ENCODE measurements at regions not wholly inside any gene's neighbourhood (a gene's known extent, or its start where the extent isn't known, plus 50 kb on each side); places are given as distances from the start of the nearest gene placed in this dataset.

GRCh38 chr10:10923029-10923651, 94.5 kb upstream of the CELF2 start:
- intact Hi-C loops (cut with micrococcal nuclease): no loop called here
- Histone ChIP-seq H3K9ac (ENCODE audit: low read length) (no peak overlapping the region), H2AFZ (ENCODE audit: low read depth, low read length, poor library complexity, severe bottlenecking) (no peak overlapping the region), H3K27me3 (ENCODE audit: insufficient read depth, low read length) (no peaks in the 10 kb centered on the region), H3K27ac (ENCODE audit: low read depth, low read length) (no peak overlapping the region), H3K79me2 (ENCODE audit: insufficient read depth, low read length) (no peaks in the 10 kb centered on the region), H4K20me1 (ENCODE audit: insufficient read depth) (no peaks in the 10 kb centered on the region), H3K36me3 (ENCODE audit: control insufficient read depth in 1 of 2, insufficient read depth in 2 of 2, low read length in 2 of 2) (no peaks in the 10 kb centered on the region), H3K9me3 (ENCODE audit: control insufficient read depth in 1 of 2, insufficient read depth in 1 of 2, low read depth in 1 of 2, low read length in 2 of 2) (peaks cover 0 to 6% of the 10 kb centered on the region in 2 experiments; a peak in 2 of 4 replicates), H3K4me3 (replicated peaks in 1 of 2; ENCODE audit: low read depth in 1 of 2, low read length in 2 of 2) (no peak overlapping the region), H3K4me1 (ENCODE audit: control insufficient read depth in 1 of 2, insufficient read depth in 2 of 2, low read length in 2 of 2) (no peaks in the 10 kb centered on the region), H3K9me2 (ENCODE audit: insufficient read depth) (no peaks in the 10 kb centered on the region), H3K4me2 (ENCODE audit: low read length) (no peak overlapping the region)
- ChIA-PET RAD21 (ENCODE audit: low non-redundant PET in 1 of 2, low total read pairs in 2 of 2, uncharacterized antibody in 2 of 2, unreplicated experiment in 2 of 2) (no interaction called here), POLR2A (no interaction called here), CTCF (no interaction called here)
- BruUV-seq (replicated peaks): no TSS peak
- DNase-seq (ENCODE audit: low read depth, low spot score) (no peak), ATAC-seq (no peak)
- TF ChIP-seq CBX3 (IDR thresholded peaks at IDR 0.05; ENCODE audit: low read depth) (no peak), TCF7L2 (IDR thresholded peaks at IDR 0.05; ENCODE audit: borderline replicate concordance, extremely low read depth, insufficient read depth, insufficient read length) (peak; percentile 84)
- TF ChIP-seq, protein P1, sequence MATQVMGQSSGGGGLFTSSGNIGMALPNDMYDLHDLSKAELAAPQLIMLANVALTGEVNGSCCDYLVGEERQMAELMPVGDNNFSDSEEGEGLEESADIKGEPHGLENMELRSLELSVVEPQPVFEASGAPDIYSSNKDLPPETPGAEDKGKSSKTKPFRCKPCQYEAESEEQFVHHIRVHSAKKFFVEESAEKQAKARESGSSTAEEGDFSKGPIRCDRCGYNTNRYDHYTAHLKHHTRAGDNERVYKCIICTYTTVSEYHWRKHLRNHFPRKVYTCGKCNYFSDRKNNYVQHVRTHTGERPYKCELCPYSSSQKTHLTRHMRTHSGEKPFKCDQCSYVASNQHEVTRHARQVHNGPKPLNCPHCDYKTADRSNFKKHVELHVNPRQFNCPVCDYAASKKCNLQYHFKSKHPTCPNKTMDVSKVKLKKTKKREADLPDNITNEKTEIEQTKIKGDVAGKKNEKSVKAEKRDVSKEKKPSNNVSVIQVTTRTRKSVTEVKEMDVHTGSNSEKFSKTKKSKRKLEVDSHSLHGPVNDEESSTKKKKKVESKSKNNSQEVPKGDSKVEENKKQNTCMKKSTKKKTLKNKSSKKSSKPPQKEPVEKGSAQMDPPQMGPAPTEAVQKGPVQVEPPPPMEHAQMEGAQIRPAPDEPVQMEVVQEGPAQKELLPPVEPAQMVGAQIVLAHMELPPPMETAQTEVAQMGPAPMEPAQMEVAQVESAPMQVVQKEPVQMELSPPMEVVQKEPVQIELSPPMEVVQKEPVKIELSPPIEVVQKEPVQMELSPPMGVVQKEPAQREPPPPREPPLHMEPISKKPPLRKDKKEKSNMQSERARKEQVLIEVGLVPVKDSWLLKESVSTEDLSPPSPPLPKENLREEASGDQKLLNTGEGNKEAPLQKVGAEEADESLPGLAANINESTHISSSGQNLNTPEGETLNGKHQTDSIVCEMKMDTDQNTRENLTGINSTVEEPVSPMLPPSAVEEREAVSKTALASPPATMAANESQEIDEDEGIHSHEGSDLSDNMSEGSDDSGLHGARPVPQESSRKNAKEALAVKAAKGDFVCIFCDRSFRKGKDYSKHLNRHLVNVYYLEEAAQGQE (IDR thresholded peaks at IDR 0.05; ENCODE audit: low read depth): no peak

DNA sequence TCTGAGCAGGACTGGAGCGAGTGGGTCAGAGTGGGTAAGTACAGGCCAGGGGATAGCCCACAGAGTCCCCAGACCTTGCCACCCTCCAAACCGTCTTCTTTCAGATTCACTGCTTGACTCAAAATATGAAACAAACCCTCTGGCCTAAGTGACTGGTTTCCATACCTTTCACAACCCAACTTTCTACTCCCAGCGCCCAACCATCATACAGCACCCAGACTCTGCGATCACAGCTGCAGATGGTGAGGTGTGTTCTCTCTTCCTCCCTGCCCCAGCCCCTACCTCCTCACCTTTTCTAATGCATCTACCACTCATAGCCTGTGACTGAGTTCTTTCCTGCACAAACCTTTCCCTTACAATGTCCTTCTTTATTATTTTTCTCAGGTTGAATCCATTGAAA, 92.0 kb upstream of the CELF2 start:
- H2AFZ ChIP-seq (ENCODE audit: low read depth, low read length, poor library complexity, severe bottlenecking): no peak overlapping the region
- H3K4me1 ChIP-seq (ENCODE audit: control insufficient read depth in 1 of 2, insufficient read depth in 2 of 2, low read length in 2 of 2): no peaks in the 10 kb centered on the region
- RAD21 ChIA-PET (ENCODE audit: low non-redundant PET in 1 of 2, low total read pairs in 2 of 2, uncharacterized antibody in 2 of 2, unreplicated experiment in 2 of 2): no interaction called here
- DNase-seq (ENCODE audit: low read depth, low spot score) (no peak), ATAC-seq (no peak)
- no peaks in the 10 kb centered on the region for H3K9me2 ChIP-seq (ENCODE audit: insufficient read depth)
- no peak overlapping the region for H3K9ac ChIP-seq (ENCODE audit: low read length)
- H3K27ac ChIP-seq (ENCODE audit: low read depth, low read length): no peak overlapping the region
- no peaks in the 10 kb centered on the region for H4K20me1 ChIP-seq (ENCODE audit: insufficient read depth)
- no peak overlapping the region for H3K4me3 ChIP-seq (replicated peaks in 1 of 2; ENCODE audit: low read depth in 1 of 2, low read length in 2 of 2)
- peaks cover 0 to 9% of the 10 kb centered on the region in 2 experiments; a peak in 2 of 4 replicates for H3K9me3 ChIP-seq (ENCODE audit: control insufficient read depth in 1 of 2, insufficient read depth in 1 of 2, low read depth in 1 of 2, low read length in 2 of 2)
- CTCF ChIA-PET: no interaction called here
- no peaks in the 10 kb centered on the region for H3K27me3 ChIP-seq (ENCODE audit: insufficient read depth, low read length)
- no TSS peak for BruUV-seq (replicated peaks)
- H3K4me2 ChIP-seq (ENCODE audit: low read length): no peak overlapping the region
- intact Hi-C loops (cut with micrococcal nuclease): no loop called here
- TF ChIP-seq POLR2A (IDR thresholded peaks at IDR 0.05; ENCODE audit: borderline replicate concordance, extremely low read depth, insufficient read depth, insufficient read length) (no peak), SIN3A (IDR thresholded peaks at IDR 0.05; ENCODE audit: low read depth) (no peak), CBX3 (IDR thresholded peaks at IDR 0.05; ENCODE audit: low read depth) (no peak), POLR2AphosphoS5 (IDR thresholded peaks at IDR 0.05; ENCODE audit: low read depth, low read length) (no peak), SRF (IDR thresholded peaks at IDR 0.05; ENCODE audit: low read depth) (no peak), TCF7L2 (IDR thresholded peaks at IDR 0.05; ENCODE audit: borderline replicate concordance, extremely low read depth, insufficient read depth, insufficient read length) (no peak), EZH2phosphoT487 (IDR thresholded peaks at IDR 0.05; ENCODE audit: borderline replicate concordance) (no peak)
- TF ChIP-seq, protein P1 (IDR thresholded peaks at IDR 0.05; ENCODE audit: low read depth): no peak
- H3K36me3 ChIP-seq (ENCODE audit: control insufficient read depth in 1 of 2, insufficient read depth in 2 of 2, low read length in 2 of 2): no peaks in the 10 kb centered on the region
- POLR2A ChIA-PET: no interaction called here
- H3K79me2 ChIP-seq (ENCODE audit: insufficient read depth, low read length): no peaks in the 10 kb centered on the region

All from HCT116 (cell line).